Stimulated activated CD8-positive, alpha-beta memory T cell treated with anti-CD3 and anti-CD28 coated beads, Interleukin-12 subunit alpha, Interleukin-12 subunit beta, amount 100 ng/mL, for 1 hour (primary cell): ENCODE measurements at regions not wholly inside any gene's neighbourhood (a gene's known extent, or its start where the extent isn't known, plus 50 kb on each side); places are given as distances from the start of the nearest gene placed in this dataset.

Experiments
- DNase-seq: peaks from one replicate; pipeline ENCODE4 v3.0.0-alpha.2; 2020; ENCODE audit warnings: low read depth

- DNase-seq, result no peak
These were observed 365.1 kb upstream of the NFE2L3 start for GRCh38 chr7:25786936-25787335.

GRCh38 chr7:25787336-25787735, 364.7 kb upstream of the NFE2L3 start:
- DNase-seq, result no peak

DNA sequence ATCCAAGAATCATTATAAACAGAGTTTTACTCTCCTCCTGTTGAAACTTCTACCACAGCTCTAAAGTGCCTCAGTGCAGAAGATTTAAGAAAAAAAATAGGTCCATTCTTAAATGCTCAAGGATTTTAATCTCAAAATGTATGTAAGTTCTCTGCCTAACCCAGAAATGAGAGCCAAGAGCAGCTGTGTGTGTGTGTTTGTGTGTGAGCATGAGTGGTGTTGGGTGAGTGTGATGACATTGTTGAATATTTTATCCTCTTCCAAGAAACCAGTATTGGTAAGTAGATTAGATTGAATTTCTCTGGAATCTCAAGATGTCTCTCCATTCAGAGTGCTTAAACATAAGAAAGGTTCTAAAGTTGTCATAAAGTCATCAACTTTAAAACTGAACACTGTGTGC, 363.6 kb upstream of the NFE2L3 start:
- no peak for DNase-seq

- no peak for DNase-seq
These were observed 362.9 kb upstream of the NFE2L3 start for GRCh38 chr7:25788961-25789620.

GRCh38 chr7:25789701-25790640, 362.0 kb upstream of the NFE2L3 start:
- DNase-seq, result no peak

- no peak for DNase-seq
These were observed 361.0 kb upstream of the NFE2L3 start for GRCh38 chr7:25790963-25791362.

GRCh38 chr7:25792586-25792985, 359.4 kb upstream of the NFE2L3 start:
- DNase-seq, result no peak

- DNase-seq, result no peak
These were observed 356.2 kb upstream of the NFE2L3 start for GRCh38 chr7:25795824-25796235.

DNA sequence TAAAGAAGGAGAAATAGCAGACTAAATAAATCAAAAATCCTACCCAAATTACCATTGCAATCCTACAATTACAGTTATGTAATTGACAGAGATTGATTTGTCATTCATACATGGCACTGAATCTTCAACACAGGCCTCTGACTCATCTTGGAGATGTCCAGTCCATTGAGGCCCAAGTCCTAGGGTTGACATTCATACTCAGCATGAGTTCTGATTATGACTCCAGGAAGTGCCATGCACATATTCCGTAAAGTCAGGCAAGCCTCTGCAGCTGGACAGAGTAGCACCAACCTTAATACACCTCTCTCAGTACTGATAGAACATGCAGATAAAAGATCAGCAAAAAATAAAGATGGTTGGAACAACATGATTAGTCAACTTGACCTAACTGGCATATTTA, 353.7 kb upstream of the NFE2L3 start:
- no peak for DNase-seq

- no peak for DNase-seq
These were observed 350.8 kb upstream of the NFE2L3 start for GRCh38 chr7:25801214-25801613.

DNA sequence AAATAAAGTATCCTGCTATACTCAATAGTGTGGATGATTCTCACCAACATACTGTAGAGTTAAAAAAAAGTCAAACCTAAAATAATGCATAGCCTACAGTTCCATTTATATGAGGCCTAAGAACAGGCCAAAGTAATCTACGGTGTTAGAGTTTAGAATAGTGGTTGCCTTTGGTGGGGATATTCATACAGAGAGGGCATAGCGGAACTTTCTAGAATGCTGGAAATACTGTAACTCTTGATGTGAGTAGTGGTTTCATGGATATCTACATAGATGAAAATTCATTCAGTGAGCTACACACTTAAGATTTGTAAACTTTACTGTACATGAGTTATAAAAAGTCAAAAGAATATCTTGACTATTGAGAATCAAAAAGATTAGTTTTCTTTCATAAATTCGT, 349.9 kb upstream of the NFE2L3 start:
- no peak for DNase-seq

DNA sequence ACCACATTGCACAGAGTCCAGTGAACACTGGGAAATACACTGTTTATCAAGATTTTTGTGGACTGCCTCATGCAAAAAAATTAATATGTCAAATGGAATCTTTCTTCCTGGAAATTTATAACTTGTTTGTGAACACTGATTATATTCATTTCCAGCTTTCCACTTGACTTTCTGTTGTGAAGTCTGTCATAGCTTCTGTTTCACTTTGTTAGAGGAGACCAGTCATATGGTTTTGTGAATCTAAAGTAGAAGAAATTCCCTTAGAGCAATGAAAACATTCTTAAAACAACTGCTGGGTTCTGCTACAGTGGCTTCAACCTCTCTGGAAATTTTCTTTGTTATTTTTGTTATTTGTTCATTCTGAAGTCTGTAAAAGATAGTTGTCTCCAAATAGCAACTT, 349.5 kb upstream of the NFE2L3 start:
- DNase-seq, result no peak

- DNase-seq, result no peak
These were observed 348.7 kb upstream of the NFE2L3 start for GRCh38 chr7:25803117-25803887.

DNA sequence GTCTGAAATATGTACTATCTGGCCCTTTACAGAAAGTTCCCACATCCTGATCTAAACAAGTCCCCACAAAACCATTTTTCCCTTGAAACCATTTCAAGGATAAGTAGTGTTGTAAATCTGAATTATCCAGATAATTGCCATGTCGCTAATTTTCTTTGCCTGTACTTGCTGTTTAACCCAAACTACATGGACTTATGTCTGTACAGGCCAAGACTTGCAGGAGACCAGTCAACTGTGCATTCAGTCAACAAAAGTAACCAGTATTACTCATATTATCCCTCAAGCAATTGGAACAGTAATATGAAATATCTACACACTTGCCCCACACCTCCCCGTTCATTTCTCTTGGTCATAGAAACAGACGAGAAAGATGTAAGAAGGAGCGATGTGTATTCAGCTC, 347.8 kb upstream of the NFE2L3 start:
- DNase-seq, result no peak

- no peak for DNase-seq
These were observed 346.8 kb upstream of the NFE2L3 start for GRCh38 chr7:25805027-25805687.

GRCh38 chr7:25807086-25807611, 344.8 kb upstream of the NFE2L3 start:
- no peak for DNase-seq

GRCh38 chr7:25809441-25809840, 342.6 kb upstream of the NFE2L3 start:
- DNase-seq, result no peak

DNA sequence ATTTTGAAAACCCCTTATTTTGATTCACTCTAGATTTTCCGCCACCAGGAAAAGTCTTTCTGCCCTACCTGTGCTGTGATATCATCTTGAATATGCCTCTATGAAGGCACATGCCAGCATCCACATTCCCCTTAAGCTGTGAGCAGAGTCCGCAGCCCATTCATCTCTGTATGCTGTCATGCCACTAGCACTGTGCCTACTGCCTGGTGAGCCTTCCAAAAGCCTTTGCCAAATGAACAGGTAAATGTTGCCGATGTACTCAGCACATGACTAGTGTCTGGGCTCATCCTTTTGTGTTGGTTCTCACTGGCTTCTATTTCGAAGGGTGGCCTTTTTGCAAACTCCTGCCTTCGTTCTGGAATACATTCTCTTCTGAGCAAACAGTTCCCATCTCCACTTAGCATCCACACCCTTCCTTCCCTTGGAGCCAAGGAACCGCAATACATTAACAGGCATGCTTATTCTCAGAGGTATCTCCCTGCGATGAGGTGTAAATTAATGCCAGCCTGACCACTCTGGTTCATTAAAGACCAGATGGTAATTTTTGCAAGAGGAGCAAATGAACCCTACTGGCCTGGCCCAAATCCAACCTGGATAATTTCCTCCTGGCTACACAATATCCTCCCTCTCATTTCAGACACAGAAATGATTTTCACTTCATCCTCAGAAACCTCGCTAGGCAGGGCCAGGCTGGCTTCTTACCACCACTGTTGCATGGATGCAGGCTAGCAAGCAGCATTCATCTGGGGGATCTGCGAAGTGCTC, 339.7 kb upstream of the NFE2L3 start:
- DNase-seq, result no peak

- no peak for DNase-seq
These were observed 338.6 kb upstream of the NFE2L3 start for GRCh38 chr7:25813381-25813780.

- no peak for DNase-seq
These were observed 336.3 kb upstream of the NFE2L3 start for GRCh38 chr7:25815711-25816110.

DNA sequence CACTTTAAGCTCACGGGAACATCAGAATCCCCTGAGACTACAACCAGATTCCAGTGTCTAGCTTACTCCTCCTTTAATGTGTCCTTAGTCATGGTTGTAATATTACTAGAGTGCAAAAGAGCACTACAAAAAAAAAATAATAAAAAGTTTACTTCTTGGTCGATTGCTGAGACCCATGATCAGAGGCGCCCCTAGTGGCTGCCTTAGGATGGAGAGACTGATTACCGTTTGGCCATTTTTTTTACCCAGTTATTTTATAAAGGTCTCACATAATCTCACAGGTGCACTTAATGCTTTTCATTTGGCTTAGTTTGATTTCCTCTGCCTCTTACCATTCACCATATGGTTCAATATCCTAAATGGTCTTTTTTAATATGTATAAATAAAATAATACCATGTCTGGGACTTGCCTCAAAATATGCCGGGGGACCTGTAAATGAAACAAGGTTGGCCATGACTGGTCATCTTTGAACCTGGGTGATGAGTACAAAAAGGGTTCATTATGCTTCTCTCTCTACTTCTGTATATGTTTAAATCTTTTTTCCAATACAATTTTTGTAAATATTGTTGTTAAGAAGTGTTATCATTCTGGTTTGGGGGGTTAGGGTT, 331.5 kb upstream of the NFE2L3 start:
- no peak for DNase-seq
